ENCODE measurements at regions not wholly inside any gene's neighbourhood (a gene's known extent, or its start where the extent isn't known, plus 50 kb on each side); places are given as distances from the start of the nearest gene placed in this dataset.

DNA sequence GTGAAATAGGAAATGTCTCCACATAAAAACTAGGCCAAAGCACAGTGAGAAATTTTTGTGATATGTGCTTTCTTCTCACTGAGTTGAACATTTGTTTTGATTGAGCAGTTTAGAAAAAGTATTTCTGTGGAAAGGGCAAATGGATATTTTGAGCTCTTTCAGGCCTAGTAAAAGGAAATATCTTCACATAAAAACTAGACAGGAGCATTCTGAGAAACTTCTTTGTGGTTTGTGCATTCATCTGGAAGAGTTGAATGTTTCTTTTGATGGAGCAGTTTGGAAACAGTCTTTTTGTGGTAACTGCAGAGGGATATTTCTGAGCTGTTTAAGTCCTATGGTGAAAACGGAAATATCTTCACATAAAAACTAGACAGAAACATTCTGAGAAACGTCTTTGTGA lies 582.7 kb upstream of the ALG10B start:
- Histone ChIP-seq H3K36me3 (replicated peaks in 1 of 2; ENCODE audit: control extremely low read depth in 1 of 2, control insufficient read depth in 1 of 2, extremely low read depth in 1 of 2, insufficient read depth in 2 of 2, low read length in 1 of 2) (no peaks in the 10 kb centered on the region), H4K20me1 (ENCODE audit: control insufficient read depth, insufficient read depth, low read length, poor library complexity, severe bottlenecking) (no peaks in the 10 kb centered on the region), H3K27me3 (replicated peaks in 1 of 4; ENCODE audit: control extremely low read depth in 1 of 4, control insufficient read depth in 3 of 4, insufficient read depth in 4 of 4, low read length in 3 of 4) (no peaks in the 10 kb centered on the region), H3K4me2 (replicated peaks; ENCODE audit: low read depth, low read length, poor library complexity, severe bottlenecking) (no peak overlapping the region), H3K4me1 (ENCODE audit: control insufficient read depth in 2 of 2, insufficient read depth in 2 of 2, low read length in 2 of 2) (no peaks in the 10 kb centered on the region), H3K27ac (ENCODE audit: low read length in 2 of 2) (no peak overlapping the region), H3K4me3 (ENCODE audit: control extremely low read depth in 1 of 5, extremely low read depth in 1 of 5, insufficient read depth in 1 of 5, low read depth in 2 of 5, low read length in 4 of 5) (no peak overlapping the region), H3K9me3 (ENCODE audit: control extremely low read depth in 1 of 3, control insufficient read depth in 2 of 3, insufficient read depth in 1 of 3, low read length in 2 of 3) (peaks cover 0 to 4% (median 2%) of the 10 kb centered on the region in 3 donors), H3K9ac (ENCODE audit: low read length) (no peak overlapping the region), H3K79me2 (ENCODE audit: control insufficient read depth, insufficient read depth, low read length) (no peaks in the 10 kb centered on the region), H2AFZ (ENCODE audit: insufficient read depth, low read depth, low read length, poor library complexity, severe bottlenecking) (no peak overlapping the region)
- Mint-ChIP-seq H3K9me3 (ENCODE audit: insufficient read depth) (peaks cover 13% of the 10 kb centered on the region), H3K27ac (no peak overlapping the region), H3K27me3 (no peaks in the 10 kb centered on the region), H3K4me3 (no peak overlapping the region), H3K4me1 (no peaks in the 10 kb centered on the region)
- POLR2A ChIA-PET, result no interaction called here
- intact Hi-C loops (cut with micrococcal nuclease), result no loop called here
- TF ChIP-seq, protein P1, sequence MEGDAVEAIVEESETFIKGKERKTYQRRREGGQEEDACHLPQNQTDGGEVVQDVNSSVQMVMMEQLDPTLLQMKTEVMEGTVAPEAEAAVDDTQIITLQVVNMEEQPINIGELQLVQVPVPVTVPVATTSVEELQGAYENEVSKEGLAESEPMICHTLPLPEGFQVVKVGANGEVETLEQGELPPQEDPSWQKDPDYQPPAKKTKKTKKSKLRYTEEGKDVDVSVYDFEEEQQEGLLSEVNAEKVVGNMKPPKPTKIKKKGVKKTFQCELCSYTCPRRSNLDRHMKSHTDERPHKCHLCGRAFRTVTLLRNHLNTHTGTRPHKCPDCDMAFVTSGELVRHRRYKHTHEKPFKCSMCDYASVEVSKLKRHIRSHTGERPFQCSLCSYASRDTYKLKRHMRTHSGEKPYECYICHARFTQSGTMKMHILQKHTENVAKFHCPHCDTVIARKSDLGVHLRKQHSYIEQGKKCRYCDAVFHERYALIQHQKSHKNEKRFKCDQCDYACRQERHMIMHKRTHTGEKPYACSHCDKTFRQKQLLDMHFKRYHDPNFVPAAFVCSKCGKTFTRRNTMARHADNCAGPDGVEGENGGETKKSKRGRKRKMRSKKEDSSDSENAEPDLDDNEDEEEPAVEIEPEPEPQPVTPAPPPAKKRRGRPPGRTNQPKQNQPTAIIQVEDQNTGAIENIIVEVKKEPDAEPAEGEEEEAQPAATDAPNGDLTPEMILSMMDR (IDR thresholded peaks at IDR 0.05), result no peak
- TF ChIP-seq EZH2 (IDR thresholded peaks at IDR 0.05; ENCODE audit: borderline replicate concordance, insufficient read depth, low read depth, low read length, poor library complexity, severe bottlenecking), result no peak
- CTCF ChIA-PET, result no interaction called here
- DNase-seq, result no peak
- WGBS (ENCODE audit: insufficient coverage), result no CpG with 5 or more reads among the region's 2 CpGs
- no peak for ATAC-seq (ENCODE audit: low read depth)

Measured in B cell (primary cell).